ENCODE measurements at regions not wholly inside any gene's neighbourhood (a gene's known extent, or its start where the extent isn't known, plus 50 kb on each side); places are given as distances from the start of the nearest gene placed in this dataset.

DNA sequence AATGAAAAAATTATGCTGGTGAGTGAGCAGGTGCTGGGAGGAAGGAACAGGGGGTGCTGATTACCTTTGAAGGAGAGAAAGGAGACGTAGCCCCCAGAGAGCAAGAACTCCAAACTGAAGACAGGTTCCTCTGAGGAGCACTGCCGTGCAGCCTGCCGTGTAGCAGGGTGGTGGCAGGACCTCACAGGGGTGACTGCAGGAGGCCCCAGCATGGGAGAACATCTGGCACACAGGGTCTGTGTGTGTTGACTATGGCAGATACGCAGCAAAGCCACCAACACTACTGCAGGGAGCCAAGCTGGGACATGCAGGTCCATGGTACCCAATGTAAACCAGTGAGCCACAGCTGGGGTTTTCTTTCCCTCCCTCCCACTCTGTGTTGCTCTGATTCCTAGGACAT is 192.1 kb upstream of the PDE1C start:
- DNase-seq, result no peak

DNA sequence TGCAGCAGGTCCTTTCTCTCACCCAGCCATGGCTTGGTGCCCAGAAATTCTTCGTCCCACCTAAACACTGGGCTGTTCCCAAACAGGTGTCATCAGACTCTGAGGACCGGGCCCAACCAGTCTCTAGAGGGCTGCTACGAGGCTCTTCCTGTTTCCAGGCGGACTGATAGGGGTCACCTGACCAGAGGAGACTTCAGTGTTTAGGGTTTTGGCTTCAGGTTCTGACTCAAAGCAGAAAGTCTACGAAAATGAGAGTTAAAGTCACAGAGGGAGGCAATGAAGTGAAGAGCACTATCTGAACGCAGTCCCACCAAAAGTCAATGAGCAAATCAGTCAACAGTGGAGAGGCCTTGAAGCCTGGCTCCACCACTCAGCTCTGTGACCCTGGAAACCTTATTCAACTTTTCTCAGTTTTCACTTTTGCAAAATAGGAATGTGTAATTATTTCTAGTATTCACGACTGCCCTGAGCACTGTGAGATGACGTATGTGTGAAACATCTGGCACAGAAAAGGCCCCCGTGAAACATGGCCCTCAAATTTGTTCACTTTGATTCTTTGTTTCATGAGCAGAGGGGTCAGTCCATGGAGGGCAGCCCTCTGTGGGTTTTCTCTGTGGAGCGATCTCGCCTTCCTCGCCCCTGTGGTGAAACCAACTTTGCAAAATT is 189.9 kb upstream of the PDE1C start:
- DNase-seq, result no peak

DNA sequence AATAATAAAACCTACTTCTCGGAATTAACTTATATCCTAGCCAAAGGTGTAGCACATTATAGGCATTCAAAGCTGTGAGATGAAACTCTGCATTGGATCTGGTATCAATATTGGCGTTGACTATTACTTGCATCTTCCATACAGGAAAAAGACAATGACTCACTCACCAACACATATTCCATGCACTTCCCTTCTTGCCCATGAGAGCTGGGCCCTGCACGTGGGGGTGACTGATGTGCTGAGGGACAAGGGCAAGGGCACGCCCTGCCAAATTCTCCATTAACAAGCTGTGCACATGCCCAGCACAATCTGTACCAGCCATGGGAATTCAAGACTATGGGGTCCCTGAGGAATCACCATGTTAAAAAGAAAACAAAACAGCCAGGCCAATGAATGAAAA is 188.1 kb upstream of the PDE1C start:
- no peak for DNase-seq

- no peak for DNase-seq
Observed at GRCh38 chr7:32257621-32258020, 187.4 kb upstream of the PDE1C start.

- no peak for DNase-seq
Observed at GRCh38 chr7:32256811-32257210, 186.6 kb upstream of the PDE1C start.

DNA sequence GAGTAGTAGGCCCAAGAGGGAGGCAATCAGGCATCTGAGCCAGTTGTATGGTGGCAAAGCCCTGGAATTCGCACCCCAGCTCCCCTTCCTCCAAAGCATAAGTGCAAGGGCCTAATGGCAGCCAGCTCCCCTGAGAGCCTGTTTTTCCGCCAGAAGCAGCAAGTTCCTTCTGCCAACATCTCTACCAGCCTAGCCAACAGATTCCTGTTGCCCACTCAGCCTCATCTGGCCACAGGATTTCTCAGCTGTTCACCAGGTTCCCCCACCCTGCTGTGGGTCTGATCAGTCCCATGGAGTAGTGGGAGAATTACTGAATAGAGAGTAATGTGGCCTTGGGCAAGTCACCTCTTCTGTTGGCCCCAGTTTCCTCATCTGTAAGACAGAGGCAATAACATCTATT is 186.2 kb upstream of the PDE1C start:
- no peak for DNase-seq

DNA sequence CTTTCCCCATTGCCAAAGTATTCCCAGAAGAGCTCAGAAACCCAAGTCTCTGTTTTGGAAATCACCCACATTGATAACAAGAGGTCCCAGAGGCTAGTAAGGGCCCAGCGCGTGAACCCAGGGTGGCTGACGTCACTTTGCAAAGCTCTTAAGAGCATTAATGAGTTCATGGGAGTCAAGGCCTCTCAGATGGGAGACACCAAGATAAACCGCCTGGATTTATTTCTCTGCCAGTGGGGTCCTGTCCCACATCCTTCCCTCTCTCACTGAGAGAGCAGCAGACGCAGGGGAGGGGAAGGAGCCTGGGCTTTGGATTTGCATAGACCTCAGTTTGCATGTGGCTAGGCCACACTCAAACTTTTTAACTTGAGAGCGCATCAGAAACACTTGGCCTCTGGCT is 184.8 kb upstream of the PDE1C start:
- no peak for DNase-seq

GRCh38 chr7:32253299-32253698 is 183.1 kb upstream of the PDE1C start:
- no peak for DNase-seq

GRCh38 chr7:32251659-32252058 is 181.5 kb upstream of the PDE1C start:
- no peak for DNase-seq

DNA sequence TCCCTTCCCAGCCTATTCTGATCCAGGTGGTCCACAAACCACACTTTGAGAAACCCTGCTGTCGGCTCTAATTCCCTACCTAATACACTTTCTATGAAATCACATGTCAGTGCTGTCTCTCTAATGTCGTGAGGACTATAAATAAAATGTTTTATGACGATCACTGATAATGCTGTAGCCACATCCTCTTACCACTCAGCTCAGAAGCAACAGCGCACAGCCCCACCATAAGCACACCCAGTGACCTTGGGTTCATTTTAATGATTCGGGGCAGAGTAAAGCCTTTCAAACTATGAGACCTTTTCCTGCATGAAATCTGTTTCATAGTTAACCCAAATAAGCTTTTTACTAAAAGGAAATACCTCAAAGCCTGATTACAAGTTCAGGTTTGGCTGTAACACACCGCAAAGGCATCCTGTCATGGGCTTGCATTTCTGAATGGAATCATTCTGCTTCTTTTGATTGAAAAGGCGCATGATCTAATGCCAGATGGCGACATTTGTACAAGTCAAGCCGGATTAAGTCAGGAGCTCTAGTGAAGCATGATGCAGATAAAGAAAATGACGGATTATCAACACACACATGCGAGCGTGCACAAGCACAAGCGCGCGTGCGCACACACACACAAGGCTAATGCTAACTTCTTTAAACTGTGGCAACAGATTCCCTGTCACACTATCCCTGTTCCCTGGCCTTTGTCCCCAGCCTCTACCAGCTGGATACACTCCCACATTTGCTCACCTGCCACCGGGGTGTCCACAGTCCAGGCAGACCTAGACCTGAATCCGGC is 180.5 kb upstream of the PDE1C start:
- no peak for DNase-seq

DNA sequence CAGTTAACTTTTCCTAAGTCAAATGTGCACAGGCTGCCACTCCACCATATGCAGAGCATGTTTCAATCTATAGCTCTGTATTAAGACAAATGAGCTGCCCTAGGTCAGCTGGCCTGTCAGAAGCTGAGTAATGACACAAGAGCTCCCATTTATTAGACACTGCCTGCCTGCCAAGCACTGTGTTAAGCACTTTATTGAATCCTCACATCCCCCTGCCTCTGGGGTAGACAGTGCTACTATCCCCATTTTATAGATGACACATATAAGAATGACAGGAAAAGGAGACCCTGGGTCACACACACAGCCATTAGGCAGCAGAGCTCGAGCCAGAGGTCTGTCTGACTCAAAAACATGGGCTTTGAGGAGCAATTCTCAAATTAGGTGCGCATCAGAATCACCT is 179.8 kb upstream of the PDE1C start:
- DNase-seq, result no peak

DNA sequence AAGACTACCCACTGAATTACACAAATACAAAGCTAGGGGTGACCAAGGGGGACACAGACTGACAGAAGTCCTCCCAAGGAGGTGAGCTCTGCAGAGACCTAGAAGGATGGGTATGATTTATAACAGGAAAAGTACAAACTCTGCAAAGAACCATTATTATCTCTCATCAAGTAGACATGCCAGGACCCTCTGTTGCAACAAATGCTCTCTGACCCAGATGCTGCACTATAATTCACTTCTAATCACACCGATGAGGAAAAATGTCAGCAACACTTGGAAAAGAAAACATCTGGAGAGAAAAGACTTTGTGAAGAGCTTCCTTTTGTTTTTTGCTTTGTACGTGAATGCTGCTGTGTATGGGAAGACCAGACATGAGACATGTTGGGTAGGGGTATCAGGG is 178.3 kb upstream of the PDE1C start:
- no peak for DNase-seq

DNA sequence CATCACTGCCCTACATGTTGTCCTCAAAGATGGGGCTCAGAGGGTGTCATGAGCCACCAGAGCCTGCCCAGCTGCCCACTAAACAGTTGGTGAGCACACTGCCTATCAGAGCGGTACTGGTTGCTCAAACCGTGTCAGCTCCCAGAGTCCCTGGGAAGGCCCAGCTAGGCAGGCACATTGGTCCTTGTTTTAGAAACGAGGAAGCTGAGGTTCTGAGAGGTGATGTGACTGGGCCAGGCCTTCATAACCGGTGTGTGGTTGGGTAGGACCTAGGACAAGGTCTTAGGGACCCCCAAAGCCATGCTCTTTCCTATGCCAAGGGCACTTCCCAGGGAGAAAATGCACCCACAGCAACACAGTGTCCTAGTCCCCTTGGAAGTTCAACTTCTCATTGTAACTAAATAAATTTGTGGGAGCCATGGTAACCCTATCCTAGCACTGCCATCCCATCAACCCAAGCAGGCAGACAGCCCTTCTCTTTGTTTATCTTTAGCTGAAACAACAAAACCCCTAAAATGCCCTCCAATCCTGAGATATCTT is 174.7 kb upstream of the PDE1C start:
- no peak for DNase-seq

- DNase-seq, result no peak
Observed at GRCh38 chr7:32243687-32244290, 173.6 kb upstream of the PDE1C start.

- DNase-seq, result no peak
Observed at GRCh38 chr7:32242436-32242835, 172.2 kb upstream of the PDE1C start.

DNA sequence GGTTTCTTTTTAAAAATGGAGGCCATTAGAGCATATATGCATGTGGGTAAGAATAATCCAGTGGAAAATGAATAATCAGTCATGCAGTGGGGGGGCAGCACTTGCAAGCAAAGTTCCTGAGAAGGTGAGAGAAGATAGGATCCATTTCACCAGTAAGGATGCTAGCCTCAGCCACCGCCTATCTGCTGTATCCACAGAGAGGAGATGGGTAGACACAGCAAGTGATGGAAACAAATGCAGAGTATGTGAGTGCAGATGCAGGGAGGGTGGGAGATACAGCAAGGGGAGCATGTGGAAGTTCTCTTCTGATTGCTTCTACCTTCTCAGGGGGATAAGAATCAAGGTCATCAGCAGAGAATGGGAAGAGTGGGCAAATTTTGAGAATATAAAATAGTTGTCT is 171.4 kb upstream of the PDE1C start:
- DNase-seq, result no peak

DNA sequence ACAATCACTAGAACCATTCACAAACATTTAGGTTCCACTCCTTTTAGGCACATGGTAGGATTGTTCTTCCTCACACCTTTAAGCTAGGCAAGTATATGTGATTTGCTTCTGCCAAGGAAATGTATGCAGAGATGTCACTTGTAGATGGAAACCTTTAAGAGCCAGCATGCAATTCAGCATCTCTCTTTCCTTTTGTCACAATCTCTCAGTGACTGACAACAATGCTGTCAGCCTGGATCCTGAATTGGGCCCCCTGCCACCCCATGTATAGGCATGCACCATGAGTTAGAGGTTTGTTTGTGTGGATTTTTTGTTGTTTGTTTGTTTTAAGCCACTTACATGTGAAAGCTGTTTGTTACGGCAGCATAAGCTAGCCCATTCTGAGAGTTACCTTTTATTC is 169.6 kb upstream of the PDE1C start:
- no peak for DNase-seq

GRCh38 chr7:32228601-32229000 is 158.4 kb upstream of the PDE1C start:
- DNase-seq, result no peak

DNA sequence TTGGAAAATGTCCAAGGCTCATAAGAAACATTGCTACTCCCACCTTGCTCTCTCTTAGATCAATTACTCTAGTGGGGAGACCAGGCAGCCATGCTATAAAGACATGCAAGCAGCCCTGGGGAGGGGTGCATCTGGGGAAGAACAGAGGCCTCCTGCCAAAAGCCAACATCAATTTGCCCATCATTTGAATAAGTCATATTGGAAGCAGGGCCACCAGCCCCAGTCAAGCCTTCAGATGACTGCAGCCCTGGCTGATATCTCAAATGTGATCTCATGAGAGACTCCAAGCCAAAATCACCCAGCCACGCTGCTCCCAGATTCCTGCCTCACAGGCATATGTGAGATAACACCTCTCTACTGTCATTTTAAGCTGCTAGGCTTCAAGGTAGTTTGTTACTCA is 157.5 kb upstream of the PDE1C start:
- DNase-seq, result no peak

- no peak for DNase-seq
Observed at GRCh38 chr7:32224276-32224675, 154.1 kb upstream of the PDE1C start.

DNA sequence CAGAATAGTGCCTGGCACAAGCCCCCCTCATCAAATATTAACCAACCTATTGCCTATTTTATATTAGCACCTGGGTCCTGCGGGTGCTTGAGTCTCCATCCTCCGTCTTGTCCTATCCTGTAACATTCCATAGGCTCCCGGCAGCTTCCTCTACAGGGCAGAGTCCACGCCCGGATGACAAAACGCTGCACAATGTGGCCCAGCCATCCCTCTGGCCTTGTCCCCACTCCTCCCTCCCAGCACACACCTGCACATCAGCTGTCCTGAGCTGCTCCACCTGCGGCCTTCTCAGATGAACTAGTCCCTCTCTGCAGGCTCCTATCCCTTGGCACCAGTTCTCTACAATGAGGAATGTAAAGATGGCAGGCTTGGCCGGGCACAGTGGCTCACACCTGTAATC is 153.5 kb upstream of the PDE1C start:
- DNase-seq, result no peak

- no peak for DNase-seq
Observed at GRCh38 chr7:32223071-32223650, 153.0 kb upstream of the PDE1C start.

DNA sequence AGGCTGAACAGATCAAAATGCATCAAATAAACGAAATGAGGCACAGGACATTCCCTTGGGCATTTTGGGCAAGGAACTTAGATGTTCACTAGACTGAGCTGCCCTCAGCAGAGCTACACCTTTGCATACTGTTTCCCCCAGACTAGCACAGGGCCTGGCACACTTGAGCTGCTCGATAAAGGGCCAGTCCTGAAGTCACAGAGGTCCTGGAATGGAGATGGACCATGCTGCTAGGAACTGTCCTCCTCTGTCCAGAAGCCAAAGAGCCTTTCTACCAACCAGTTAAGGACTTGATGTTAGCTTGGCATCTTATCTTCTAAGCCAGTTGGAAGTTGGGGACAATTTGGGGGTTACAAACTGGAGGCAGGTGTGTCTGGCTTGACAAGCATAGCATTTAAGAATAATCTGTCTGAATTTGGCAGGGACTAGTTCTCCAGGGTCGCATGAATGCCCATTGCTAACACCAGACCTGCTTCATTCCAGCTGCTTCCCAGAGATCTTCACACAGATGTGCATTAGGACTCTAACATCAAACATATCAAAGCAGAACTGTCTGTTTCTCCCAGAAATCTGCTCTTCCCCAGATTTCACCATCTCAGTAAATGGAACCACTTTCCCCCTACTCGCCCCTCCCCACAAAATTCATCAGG is 152.2 kb upstream of the PDE1C start:
- no peak for DNase-seq
